ENCODE measurements at regions not wholly inside any gene's neighbourhood (a gene's known extent, or its start where the extent isn't known, plus 50 kb on each side); places are given as distances from the start of the nearest gene placed in this dataset.
"Not testable (repeated sequence)": the region's sequence is repeated elsewhere in the genome, so short reads cannot be mapped to it uniquely, and the experiment has no call there.

GRCh38 chr1:244999644-245000043, 135.3 kb upstream of the HNRNPU start:
- not testable (repeated sequence) for TF ChIP-seq POLR2A (IDR thresholded peaks at IDR 0.05)
- TF ChIP-seq, protein P1, sequence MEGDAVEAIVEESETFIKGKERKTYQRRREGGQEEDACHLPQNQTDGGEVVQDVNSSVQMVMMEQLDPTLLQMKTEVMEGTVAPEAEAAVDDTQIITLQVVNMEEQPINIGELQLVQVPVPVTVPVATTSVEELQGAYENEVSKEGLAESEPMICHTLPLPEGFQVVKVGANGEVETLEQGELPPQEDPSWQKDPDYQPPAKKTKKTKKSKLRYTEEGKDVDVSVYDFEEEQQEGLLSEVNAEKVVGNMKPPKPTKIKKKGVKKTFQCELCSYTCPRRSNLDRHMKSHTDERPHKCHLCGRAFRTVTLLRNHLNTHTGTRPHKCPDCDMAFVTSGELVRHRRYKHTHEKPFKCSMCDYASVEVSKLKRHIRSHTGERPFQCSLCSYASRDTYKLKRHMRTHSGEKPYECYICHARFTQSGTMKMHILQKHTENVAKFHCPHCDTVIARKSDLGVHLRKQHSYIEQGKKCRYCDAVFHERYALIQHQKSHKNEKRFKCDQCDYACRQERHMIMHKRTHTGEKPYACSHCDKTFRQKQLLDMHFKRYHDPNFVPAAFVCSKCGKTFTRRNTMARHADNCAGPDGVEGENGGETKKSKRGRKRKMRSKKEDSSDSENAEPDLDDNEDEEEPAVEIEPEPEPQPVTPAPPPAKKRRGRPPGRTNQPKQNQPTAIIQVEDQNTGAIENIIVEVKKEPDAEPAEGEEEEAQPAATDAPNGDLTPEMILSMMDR (IDR thresholded peaks at IDR 0.05), result not testable (repeated sequence)
